Stimulated activated CD8-positive, alpha-beta memory T cell treated with anti-CD3 and anti-CD28 coated beads, Interleukin-15, amount 100 ng/mL, for 48 hours (primary cell): ENCODE measurements at regions not wholly inside any gene's neighbourhood (a gene's known extent, or its start where the extent isn't known, plus 50 kb on each side); places are given as distances from the start of the nearest gene placed in this dataset.
"Not testable (repeated sequence)": the region's sequence is repeated elsewhere in the genome, so short reads cannot be mapped to it uniquely, and the experiment has no call there.

Experiments
- DNase-seq, 2 donors: peaks; one replicate each; pipeline ENCODE4 v3.0.0-alpha.2; 2020; ENCODE audit warnings: low read depth in 2 of 2

DNA sequence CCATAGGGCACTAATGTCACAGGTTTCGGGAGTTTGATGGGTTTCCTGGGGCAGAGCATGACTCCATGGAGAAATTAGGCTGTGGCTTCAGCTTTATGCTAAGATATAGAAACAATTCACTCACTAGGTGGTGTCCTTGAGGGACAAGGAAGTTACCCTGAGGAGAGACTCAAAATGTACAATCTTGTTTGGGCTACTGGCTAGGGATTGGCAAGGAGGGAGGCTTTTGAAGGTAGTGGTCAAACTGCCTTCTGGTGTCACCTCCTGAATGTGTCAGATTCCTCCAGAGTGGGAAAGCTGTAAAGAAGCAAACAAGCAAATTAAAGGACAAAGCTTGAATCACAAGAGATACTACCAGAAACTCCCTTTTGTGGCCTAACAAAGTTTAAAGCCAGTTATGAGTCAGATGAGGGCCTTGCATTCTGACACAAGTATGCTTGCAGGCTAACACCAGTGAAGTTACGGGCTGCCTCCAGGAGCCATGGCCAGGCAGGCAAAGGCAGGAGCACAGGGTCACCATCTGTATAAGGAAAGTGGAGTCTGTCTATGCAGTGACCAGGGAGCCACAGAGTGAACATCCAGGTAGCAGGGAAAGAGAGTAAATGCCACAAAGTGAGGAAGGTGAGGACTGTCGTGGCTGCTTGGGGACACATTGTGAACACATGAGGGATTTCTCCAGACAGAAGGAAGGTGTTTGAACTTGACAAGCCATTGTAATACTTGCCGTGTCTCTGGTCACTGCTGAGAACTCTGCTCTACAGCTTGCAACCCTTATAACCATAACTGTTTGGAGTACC lies 107.7 kb upstream of the DTNBP1 start:
- peak in 1 of 2 donors; percentile 11 for DNase-seq

DNA sequence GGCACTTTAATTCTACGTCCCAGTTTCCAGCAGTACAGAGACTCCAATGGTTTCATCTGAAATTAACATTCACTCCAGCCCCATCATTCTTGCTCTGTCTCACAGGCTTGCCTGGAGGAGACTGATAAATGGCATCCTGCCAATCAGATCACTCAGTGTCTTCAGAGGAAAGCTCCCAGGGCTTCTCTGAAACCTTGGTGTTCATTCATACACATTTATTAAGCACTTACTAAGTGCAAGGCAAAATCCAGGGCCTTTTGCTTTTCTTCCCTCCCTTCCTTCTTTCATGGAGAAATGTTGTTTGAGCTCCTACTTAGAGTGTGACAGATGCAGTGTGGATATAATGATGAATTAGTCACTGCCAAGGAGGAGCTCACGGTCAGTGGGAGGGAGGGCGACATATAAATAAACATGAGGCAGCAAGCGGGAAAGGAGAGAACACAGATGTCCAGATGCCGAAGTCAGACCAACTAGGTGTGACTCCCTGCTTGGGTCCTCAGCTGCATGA lies 106.7 kb upstream of the DTNBP1 start:
- DNase-seq, result no peak

DNA sequence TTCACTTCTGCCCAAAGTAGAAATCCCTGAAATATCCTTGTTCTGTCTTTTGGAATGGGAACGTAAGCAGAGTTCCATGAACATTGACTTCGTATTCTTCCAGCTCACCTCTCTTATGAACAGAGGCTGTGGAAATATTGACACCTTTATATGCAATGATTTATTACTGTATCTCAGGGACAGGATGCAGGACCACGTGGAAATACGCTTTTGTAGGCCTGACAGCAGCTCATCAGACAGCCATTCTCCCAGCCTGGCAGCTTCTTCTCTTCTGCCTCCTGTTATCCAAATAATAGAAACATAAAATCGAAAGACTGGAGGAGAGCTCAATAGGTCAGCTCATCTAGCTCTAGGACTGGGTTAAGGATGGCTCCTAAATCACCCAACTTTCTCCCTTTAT lies 106.2 kb upstream of the DTNBP1 start:
- DNase-seq, result no peak

DNA sequence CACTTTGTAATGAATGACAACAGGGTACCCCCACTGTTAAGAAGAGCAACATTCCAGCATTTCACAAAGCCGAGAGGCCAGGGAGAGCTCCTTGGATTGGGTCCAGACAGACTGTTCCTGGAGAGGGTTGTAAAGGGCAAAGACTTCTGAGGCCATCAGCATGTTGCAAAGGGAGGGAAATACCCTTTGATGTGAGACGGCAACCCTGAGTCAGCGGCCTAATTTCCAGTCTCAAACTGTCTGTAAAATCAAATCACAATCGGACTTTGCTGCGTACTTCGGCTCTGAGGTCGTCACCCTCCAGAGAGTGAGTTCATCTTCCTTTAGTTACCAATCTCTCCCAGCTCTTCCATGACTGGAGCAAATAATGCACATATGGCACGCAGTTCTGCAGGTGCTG lies 101.0 kb upstream of the DTNBP1 start:
- DNase-seq, result peak in 1 of 2 donors; percentile 4

DNA sequence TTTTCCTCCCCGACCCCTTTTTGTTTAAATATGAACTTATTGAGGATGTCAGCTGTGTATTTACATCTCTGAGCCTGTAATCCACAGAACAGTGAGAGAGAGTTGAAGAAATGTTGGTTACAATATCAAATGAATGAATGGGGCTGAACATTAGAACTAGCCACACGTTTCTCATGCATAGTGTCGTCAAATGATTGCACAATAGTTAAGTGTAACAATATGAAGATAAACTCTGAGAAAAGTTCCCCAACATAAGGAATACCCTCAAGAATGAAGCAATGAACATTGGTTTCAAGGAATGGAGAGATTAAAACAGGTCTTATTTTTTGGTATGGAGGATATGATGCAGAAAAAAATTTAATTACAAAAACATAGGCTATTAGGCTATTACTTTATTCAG lies 100.5 kb upstream of the DTNBP1 start:
- DNase-seq, result no peak

DNA sequence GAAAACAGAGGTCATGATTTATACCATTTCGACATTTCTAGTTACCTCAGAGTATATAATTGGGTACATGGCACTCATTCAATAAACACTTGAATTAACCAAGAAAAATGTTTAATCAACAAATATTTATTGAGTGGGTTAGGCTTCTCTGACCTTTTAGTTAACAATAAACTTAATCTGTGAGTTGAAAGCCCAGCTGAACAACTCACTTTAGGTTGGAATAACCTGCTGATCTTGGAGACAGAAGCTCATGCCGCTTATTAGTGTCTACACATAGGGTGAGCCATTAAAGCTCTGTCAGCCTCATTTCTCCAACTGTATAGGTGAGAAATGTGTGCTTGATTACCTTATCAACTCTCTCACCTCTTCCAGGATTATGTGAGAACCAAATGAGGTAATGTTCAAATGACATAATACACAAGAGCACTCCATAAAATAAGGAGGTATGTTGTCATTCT lies 98.2 kb upstream of the DTNBP1 start:
- no peak for DNase-seq

DNA sequence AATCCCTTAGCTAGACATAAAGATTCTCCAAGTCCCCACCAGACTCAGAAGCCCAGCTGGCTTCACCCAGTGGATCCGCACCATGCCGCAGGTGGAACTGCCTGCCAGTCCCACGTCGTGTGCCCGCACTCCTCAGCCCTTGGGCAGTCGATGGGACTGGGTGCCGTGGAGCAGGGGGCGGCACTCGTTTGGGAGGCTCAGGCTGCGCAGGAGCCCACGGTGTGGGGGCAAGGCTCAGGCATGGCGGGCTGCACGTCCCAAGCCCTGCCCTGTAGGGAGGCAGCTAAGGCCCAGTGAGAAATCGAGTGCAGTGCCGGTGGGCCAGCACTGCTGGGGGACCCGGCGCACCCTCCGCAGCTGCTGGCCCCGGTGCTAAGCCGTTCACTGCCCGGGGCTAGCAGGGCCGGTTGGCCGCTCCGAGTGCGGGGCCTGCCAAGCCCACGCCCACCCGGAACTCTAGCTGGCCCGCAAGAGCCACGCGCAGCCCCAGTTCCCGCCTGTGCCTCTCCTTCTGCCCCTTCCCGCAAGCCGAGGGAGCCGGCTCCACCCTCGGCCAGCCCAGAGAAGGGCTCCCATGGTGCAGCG lies 95.9 kb upstream of the DTNBP1 start:
- DNase-seq, result no peak

DNA sequence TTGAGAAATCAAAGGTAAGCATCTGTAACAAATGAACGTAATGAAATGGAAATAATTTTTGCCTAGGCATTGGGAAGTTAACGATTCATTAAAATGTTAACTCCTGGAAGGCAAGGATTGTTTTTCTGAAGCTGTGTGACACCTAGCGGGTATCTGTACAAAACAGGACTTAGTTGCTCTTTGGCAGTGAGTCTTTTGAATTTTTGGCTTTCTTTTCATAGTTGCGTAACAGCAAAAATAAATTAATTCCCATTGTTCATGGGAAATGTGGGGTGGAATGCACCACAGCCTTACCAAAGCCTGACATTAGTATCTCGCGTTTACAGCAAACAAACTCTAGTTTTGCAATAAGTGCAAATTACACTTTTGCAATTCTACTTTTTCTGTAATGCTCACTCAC lies 92.7 kb upstream of the DTNBP1 start:
- no peak for DNase-seq

DNA sequence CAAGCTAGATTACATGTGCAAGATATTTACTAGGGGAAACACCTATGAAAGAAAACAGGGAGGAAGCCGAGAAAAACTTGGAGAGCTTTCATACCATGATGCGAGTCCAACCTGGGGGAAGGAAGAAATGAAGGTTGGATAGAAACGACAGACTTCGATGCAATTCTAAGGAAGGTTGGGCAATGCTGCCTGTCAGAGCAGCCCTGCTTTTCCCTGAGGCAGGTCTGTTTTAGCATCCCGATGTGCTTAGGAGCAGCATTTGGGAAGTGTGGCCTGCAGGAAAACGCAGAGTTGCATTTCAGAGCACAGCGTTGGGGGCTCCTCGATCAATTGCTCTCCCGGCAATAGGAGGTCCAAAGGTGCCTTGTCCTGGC lies 91.9 kb upstream of the DTNBP1 start:
- DNase-seq, result no peak

DNA sequence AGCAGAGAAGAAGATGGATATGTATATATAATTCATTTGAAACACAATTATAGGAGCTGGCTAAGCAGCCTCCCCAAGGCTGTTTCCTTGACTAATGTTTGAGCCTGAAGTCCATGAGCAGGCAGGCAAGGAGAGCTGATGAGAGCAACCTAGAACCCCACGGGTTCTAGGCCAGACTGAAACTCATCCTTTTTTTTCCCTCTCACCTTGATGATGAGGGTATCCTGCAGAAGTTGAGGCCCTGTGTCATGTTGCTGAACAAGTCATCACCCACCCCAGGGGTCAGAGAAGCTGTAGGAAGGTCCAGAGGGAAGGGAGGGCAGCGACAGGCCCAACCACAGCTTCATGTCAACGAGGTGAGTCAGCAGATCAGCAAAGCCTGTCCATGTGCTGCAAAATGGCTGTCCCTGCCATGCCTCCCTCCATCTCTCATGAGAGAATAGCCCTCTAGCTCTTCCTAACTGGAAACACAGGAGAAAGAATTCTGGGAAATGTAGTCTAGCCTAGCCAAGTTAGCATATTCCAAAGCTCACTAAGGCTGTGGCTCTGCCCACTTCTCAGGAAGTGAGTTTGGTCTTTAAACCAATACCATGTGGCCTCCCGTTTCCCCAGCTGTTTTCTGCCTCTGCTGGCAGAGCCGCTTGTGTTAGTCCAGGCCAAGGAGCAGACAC lies 91.3 kb upstream of the DTNBP1 start:
- DNase-seq, result no peak

DNA sequence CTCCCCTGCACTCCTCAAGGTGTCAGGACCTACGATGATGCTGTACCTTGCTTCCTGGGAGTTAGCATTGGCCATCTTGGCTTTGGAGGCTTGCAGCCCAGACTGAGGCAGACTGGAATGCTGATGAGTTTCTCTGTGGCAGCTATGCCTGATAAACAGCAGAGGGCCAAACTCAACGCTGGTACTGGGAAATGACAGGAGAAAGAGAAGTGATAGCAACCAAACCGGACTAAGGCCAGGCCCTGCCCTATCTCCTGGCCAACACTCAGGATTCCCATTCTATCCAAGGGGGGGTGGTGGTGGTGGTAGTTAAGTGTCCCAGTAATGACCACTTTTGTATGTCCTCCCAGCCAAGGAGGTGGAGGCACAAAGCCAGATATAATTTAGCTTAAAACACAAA lies 90.0 kb upstream of the DTNBP1 start:
- DNase-seq, result no peak

DNA sequence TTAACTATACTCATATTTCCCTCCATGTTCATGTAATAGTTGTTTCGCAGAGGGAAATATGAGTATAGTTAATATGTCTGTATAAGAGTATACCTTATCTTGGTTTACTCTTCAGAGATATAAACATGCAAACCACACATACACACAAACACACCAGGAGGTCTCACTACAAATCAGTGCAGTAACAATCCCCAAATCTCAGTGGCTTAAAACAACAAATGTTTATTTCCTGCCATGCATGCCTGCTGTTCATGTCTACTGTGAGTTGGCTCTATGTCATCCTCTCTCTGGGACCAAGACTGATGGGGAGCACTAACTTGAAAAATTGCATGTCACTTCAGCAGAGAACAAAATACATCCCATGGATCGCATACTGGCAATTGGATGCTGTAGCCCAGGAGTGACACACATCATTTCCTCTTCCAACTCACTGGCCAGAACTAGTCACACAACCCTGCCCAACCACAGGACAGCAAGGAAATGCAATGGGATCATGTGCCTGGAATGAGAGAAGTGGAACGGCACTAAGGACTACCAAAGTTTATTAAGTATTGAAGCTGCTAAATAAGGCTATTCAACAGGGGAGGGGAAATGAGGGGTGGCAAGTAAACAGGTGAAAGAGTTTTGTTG lies 89.0 kb upstream of the DTNBP1 start:
- DNase-seq, result no peak

DNA sequence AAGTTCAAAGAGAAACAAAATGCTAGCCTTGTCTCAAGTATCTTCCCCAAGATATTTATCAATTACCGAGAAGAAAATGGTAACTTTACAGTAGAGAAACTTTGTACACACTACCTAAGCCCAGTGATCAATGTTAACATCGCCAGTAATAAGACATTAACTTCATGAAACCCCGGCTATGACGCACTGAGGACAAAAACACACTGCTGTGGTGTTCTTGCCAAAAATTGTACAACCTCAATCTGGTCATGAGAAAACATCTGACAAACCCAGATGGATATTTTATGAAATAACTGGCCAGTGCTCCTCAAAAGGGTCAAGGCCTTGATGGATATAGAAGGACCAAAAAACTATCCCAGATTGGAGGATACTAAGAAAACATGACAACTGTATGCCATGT lies 85.5 kb upstream of the DTNBP1 start:
- DNase-seq, result no peak

DNA sequence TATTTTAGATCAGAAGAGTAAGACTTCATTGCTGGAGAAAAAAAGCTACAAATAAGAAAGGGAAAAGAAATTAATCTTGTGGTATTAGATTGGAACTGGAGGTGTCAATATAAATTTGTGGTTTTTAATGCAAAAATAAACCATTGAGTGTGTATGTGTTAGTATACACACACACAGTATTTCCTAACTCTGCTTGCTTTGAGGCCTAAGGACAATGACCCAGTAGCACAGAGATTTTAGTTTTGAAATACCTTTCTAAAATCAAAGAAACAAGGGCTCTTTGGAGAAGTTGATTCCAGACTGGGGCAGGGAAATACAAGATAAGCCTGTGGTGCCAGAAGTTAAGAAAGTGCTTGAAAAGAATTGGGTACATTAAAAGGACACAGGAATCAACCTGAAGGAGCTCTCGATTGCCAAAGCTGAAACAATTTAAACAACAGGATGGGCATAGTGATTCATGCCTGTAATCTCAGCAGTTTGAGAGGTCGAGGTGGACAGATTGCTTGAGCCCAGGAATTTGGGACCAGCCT lies 84.6 kb upstream of the DTNBP1 start:
- no peak for DNase-seq

DNA sequence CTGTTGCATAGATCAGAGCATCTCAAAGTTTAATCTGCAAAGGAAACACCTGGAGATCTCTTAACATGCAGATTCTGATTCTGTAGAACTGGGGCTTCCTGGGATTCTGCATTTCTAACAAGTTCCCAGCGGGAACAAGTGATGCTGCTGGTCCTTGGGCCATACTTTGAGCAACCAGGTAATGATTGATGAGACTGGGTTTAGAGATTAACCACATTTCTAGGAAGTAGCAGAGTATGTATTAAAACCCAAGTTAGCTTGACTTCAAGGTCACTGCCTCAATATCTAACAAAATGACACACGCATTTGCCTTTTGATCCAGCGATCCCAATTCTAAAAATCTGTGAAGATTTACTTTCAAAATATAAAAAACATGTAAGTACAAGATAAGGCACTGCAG lies 83.0 kb upstream of the DTNBP1 start:
- no peak for DNase-seq

DNA sequence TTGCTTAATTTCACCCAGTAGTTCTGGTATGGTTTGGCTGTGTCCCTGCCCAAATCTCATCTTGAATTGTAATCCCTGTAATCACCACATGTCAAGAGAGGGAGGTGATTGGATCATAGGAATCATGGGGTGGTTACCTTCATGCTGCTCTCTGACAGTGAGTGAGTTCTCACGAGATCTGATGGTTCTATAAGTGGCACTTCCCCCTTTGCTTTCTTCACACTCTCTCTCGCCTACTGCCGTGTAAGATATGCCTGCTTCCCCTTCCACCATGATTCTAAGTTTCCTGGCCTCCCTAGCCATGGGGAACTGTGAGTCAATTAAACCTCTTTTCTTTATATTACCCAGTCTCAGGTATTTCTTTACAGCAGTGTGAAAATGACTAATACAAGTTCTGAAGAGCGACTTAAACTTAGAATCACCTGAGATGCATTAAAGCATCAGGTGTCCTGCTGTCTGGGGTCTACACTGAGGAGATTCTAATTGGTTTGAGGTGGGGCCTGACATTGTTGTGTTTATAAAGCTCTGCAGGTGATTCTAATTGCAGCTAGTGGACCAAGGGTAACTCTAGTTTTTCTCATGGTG lies 82.1 kb upstream of the DTNBP1 start:
- DNase-seq, result no peak

DNA sequence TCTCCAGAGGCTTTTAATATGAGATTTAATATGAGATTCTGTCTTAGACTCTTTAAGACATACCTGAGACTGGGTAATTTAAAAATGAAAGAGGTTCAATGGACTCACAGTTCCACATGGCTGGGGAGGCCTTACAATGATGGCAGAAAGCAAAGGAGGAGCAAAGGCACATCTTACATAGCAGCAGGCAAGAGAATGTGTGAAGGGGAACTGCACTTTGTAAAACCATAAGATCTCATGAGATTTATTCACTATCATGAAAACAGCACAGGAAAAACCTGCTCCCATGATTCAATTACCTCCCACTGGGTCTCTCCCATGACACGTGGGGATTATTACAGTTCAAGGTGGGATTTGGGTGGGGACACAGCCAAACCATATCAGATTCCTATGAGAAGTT lies 79.2 kb upstream of the DTNBP1 start:
- not testable (repeated sequence) for DNase-seq

DNA sequence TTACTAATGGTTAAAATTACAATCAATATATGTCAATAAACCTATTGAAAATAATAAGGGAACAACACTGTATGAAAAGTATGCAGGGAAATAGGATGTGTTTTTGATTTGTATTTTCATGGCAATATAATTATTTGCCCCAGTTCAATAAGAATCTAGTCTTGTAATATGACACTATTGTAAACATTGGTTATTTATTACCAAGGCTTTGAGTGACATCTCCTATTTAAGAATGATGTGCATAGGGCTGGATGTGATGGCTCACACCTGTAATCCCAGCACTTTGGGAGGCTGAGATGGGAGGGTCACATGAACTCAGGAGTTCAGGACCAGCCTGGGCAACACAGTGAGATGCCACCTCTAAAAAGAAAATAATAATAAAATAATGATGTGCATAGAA lies 78.6 kb upstream of the DTNBP1 start:
- DNase-seq, result no peak

DNA sequence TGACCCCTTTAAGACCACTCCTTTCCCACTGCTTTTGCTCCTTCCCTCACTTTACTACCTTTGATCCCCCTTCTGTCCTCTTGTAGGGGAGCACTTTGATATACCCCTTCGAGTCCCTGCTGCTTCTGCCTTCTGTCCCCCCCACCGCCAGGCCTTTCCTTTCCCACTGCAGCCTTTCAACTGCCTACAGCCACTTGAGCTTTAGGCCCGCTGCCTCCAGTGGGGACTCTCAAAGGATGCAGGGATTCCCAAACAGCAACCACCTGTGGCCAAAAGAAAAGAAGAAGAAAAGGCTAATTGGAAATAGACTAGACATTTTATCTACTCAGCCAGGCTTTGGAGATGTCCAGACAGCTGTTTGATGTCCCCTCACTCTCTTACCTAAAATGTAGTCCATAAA lies 77.0 kb upstream of the DTNBP1 start:
- no peak for DNase-seq

DNA sequence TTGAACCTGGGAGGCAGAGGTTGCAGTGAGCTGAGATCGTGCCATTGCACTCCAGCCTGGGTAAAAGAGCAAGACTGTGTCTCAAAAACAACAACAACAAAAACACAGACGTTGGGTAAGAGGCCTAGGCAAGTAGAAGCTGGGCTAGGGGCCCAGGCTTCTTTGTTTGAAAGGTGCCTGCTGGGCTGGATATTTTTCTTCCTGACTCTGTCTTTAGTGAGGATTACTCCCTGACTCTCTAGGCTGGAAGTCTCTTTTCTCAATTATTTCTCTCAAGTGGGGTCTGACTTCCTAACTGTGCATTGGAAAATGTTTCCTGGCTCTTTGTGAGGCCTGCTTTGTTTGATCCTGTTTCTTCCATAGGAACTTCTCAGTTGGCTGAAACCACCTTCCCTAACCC lies 76.5 kb upstream of the DTNBP1 start:
- DNase-seq, result no peak

DNA sequence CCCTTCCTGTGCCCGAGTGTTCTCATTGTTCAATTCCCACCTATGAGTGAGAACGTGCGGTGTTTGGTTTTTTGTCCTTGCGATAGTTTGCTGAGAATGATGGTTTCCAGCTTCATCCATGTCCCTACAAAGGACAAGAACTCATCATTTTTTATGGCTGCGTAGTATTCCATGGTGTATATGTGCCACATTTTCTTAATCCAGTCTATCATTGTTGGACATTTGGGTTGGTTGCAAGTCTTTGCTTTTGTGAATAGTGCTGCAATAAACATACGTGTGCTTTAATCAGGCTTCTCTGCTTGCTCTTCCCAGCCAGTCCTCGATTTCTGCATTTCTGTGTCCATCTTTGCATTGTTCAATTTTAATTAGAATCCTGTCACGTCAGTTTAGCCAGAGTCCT lies 75.4 kb upstream of the DTNBP1 start:
- DNase-seq, result not testable (repeated sequence)

DNA sequence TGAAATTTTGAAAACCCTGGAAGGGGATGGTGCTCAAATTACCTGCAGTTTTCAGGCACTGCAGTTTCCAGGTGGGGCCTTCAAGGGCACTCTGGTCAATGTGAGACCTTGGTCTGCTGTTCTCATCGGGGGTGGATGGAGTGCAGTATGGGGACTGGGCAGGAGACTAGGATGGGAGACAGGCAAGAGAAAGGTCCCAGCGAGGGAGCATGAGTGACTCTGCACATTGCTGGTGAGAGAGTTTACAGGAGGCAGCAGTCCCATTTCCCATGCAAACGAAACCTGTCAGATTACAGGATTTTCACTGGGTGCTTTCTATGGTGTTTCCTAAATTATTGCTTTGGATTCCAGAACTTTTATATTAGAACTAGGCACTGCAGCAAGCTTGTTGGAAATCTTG lies 73.5 kb upstream of the DTNBP1 start:
- DNase-seq, result no peak
